K562 (cell line): ENCODE measurements at regions not wholly inside any gene's neighbourhood (a gene's known extent, or its start where the extent isn't known, plus 50 kb on each side); places are given as distances from the start of the nearest gene placed in this dataset.

Experiments used
- ATAC-seq: fragments of 200-7000 bp; cut with Tn5 transposase; 3 replicates; pipeline ENCODE4 v1.9.1; 2020; ENCODE audit warnings: moderate library complexity
- BruUV-seq: library from RNA; stranded (reverse); fragments of 400-500 nt; replicated peaks from 2 replicates; lab custom pipeline; 2021; lab: Mats Ljungman, UMichigan
- CTCF ChIA-PET: fragments of 300-600 bp; formaldehyde crosslinking; extraction: SDS; loops from one replicate; lab custom pipeline; 2021; ENCODE audit warnings: low intra/inter-chr PET ratio; lab: Yijun Ruan, JAX
- POLR2A ChIA-PET: fragments of 300-600, 350-650 bp; sonication (Branson Sonifier 250); formaldehyde crosslinking; extraction: SDS; loops from one replicate; lab custom pipeline; 2021; ENCODE audit warnings: antibody characterized with exemption, inconsistent platforms; lab: Yijun Ruan, JAX
- DNase-seq, 4 experiments: peaks; one replicate each; pipeline versions ENCODE4 v3.0.0 to v3.0.0-alpha.2; 2011 to 2018; ENCODE audit warnings: low spot score in 3 of 4, mixed read lengths in 3 of 4; ENCODE audit errors: extremely low read depth in 1 of 4
- FAIRE-seq: peaks from 2 replicates; lab custom pipeline; 2011; peaks lifted over from hg19 to GRCh38; lab: Jason Lieb, UNC
- H2AFZ ChIP-seq: 2 replicates; pipeline ENCODE4 v1.6.0; 2011; ENCODE audit warnings: low read depth, low read length, control low read depth, inconsistent platforms
- H3K27ac ChIP-seq: fragments of 200-600 bp; 3 replicates; pipeline ENCODE4 v1.8.0; 2011; ENCODE audit warnings: low read depth, mild to moderate bottlenecking, control low read depth, inconsistent platforms, low read length, moderate library complexity, mixed read lengths; ENCODE audit errors: extremely low read depth
- H3K27me3 ChIP-seq, 2 experiments: fragments of 300-600 bp in 1 of 2; 2 replicates in 1 of 2; 3 replicates in 1 of 2; pipeline versions ENCODE4 v1.6.0 to v1.8.0; 2011; ENCODE audit warnings: inconsistent platforms in 2 of 2, low read length in 2 of 2, mild to moderate bottlenecking in 1 of 2, mixed read lengths in 1 of 2, moderate library complexity in 1 of 2; ENCODE audit not compliant: control insufficient read depth in 2 of 2, insufficient read depth in 2 of 2
- H3K36me3 ChIP-seq: fragments of 300-600 bp; 3 replicates; pipeline ENCODE4 v1.8.0; 2011; ENCODE audit warnings: mild to moderate bottlenecking, low read length, inconsistent platforms; ENCODE audit not compliant: control insufficient read depth, insufficient read depth
- H3K4me1 ChIP-seq, 2 experiments: fragments of 200-600 bp in 1 of 2; replicated peaks in 1 of 2; 2 replicates in 1 of 2; 3 replicates in 1 of 2; pipeline versions ENCODE4 v1.5.1 to v1.8.0; 2011; ENCODE audit warnings: inconsistent platforms in 2 of 2, low read length in 2 of 2, mild to moderate bottlenecking in 1 of 2, mixed read lengths in 1 of 2, moderate library complexity in 1 of 2; ENCODE audit not compliant: control insufficient read depth in 2 of 2, insufficient read depth in 2 of 2
- H3K4me2 ChIP-seq: 2 replicates; pipeline ENCODE4 v1.6.1; 2011; ENCODE audit warnings: low read length, control low read depth, inconsistent platforms, mixed read lengths; ENCODE audit not compliant: insufficient read depth
- H3K4me3 ChIP-seq: fragments of 200-600 bp; sonication (generic), shearing (Covaris generic); 2 replicates; pipeline ENCODE4 v1.5.1; 2016; ENCODE audit warnings: control low read depth, inconsistent platforms
- H3K79me2 ChIP-seq: fragments of 200-600 bp; 3 replicates; pipeline ENCODE4 v1.8.0; 2011; ENCODE audit warnings: low read length, inconsistent platforms; ENCODE audit not compliant: control insufficient read depth, insufficient read depth
- H3K9ac ChIP-seq, 2 experiments: 2 replicates each; pipeline versions ENCODE4 v1.6.0 to v1.6.1; 2011; ENCODE audit warnings: low read depth in 2 of 2, low read length in 2 of 2, control low read depth in 1 of 2, inconsistent platforms in 1 of 2, mild to moderate bottlenecking in 1 of 2, mixed read lengths in 1 of 2; ENCODE audit not compliant: insufficient read depth in 1 of 2
- H3K9me1 ChIP-seq: one replicate; pipeline ENCODE4 v1.6.0; 2011; ENCODE audit warnings: inconsistent platforms, mild to moderate bottlenecking, low read length, moderate library complexity; ENCODE audit not compliant: control insufficient read depth, insufficient read depth
- H3K9me3 ChIP-seq: replicated peaks from 2 replicates; pipeline ENCODE4 v1.5.1; 2011; ENCODE audit warnings: low read depth, low read length, inconsistent platforms; ENCODE audit not compliant: control insufficient read depth, insufficient read depth
- H4K20me1 ChIP-seq: replicated peaks from 2 replicates; pipeline ENCODE4 v1.6.1; 2011; ENCODE audit warnings: low read length, inconsistent platforms, mixed read lengths; ENCODE audit not compliant: control insufficient read depth, insufficient read depth
- ATF7 ChIP-seq: fragments of 450-650 bp; IDR thresholded peaks from 2 replicates; pipeline ENCODE4 v1.7.1; 2014; ENCODE audit warnings: mild to moderate bottlenecking, moderate library complexity
- ESRRA ChIP-seq: fragments of 450-650 bp; IDR thresholded peaks from 2 replicates; pipeline ENCODE4 v1.6.1; 2014; ENCODE audit warnings: low read depth, mild to moderate bottlenecking, moderate library complexity, borderline replicate concordance
- IFI16 ChIP-seq: fragments of 250-450 bp; sonication (Bioruptor Pico); IDR thresholded peaks from 2 replicates; pipeline ENCODE4 v2.1.2; 2022; ENCODE audit warnings: mild to moderate bottlenecking, inconsistent platforms
- JUND ChIP-seq, 2 experiments: IDR thresholded peaks; 2 replicates in 1 of 2; 3 replicates in 1 of 2; pipeline ENCODE4 v1.6.1; 2011; ENCODE audit warnings: borderline replicate concordance in 2 of 2, low read depth in 2 of 2, low read length in 2 of 2, improper control_type of control experiment in 1 of 2, missing biosample characterization in 1 of 2, missing genetic modification characterization in 1 of 2, missing genetic modification reagents in 1 of 2
- L3MBTL2 ChIP-seq: fragments of 450-650 bp; IDR thresholded peaks from 2 replicates; pipeline ENCODE4 v1.6.1; 2016; ENCODE audit warnings: mild to moderate bottlenecking, moderate library complexity
- NCOR1 ChIP-seq: fragments of 450-650 bp; IDR thresholded peaks from 2 replicates; pipeline ENCODE4 v1.6.1; 2016; ENCODE audit warnings: mild to moderate bottlenecking, moderate library complexity
- POLR2A ChIP-seq: fragments of 450-650 bp; conservative IDR thresholded peaks from 2 replicates; pipeline ENCODE4 v1.6.1; 2016
- PTRF ChIP-seq: fragments of 450-650 bp; IDR thresholded peaks from 2 replicates; pipeline ENCODE4 v1.6.1; 2016; ENCODE audit warnings: mild to moderate bottlenecking, missing genetic modification characterization, missing compliant biosample characterization
- RCOR1 ChIP-seq, 2 experiments: IDR thresholded peaks; 2 replicates each; pipeline ENCODE4 v1.6.1; 2012; ENCODE audit warnings: low read depth in 2 of 2, low read length in 2 of 2, borderline replicate concordance in 1 of 2, improper control_type of control experiment in 1 of 2
- SAP30 ChIP-seq: fragments of 200-600 bp; sonication (generic); IDR thresholded peaks from 2 replicates; pipeline ENCODE4 v1.6.1; 2012; ENCODE audit warnings: borderline replicate concordance, low read depth, mild to moderate bottlenecking, moderate library complexity, low read length, control low read depth, inconsistent platforms; ENCODE audit not compliant: insufficient read depth, poor library complexity, severe bottlenecking
- STAT5A ChIP-seq: IDR thresholded peaks from 2 replicates; pipeline ENCODE4 v1.6.1; 2012; ENCODE audit warnings: low read length, inconsistent platforms, borderline replicate concordance
- TAF1 ChIP-seq: IDR thresholded peaks from 2 replicates; pipeline ENCODE4 v1.6.1; 2011; ENCODE audit warnings: mild to moderate bottlenecking, low read length, moderate library complexity; ENCODE audit not compliant: insufficient read depth, control insufficient read depth, severe bottlenecking; ENCODE audit errors: extremely low read depth
- U2AF1 ChIP-seq: fragments of 200-400 bp; formaldehyde crosslinking; optimal IDR thresholded peaks from 2 replicates; pipeline ENCODE3; 2017; ENCODE audit warnings: mild to moderate bottlenecking, low read depth, low read length, moderate library complexity
- XRCC4 ChIP-seq: IDR thresholded peaks from one replicate; pipeline ENCODE4 v1.6.1; 2011; ENCODE audit not compliant: insufficient read depth, insufficient read length; ENCODE audit errors: extremely low read depth
- YBX1 ChIP-seq: fragments of 450-650 bp; IDR thresholded peaks from 2 replicates; pipeline ENCODE4 v1.7.1; 2016; ENCODE audit warnings: mild to moderate bottlenecking
- ZBTB8A ChIP-seq: fragments of 450-650 bp; IDR thresholded peaks from 2 replicates; pipeline ENCODE4 v1.6.1; 2018; ENCODE audit warnings: mild to moderate bottlenecking, moderate library complexity; ENCODE audit not compliant: partially characterized antibody
- ZNF212 ChIP-seq: fragments of 450-650 bp; formaldehyde crosslinking; IDR thresholded peaks from 2 replicates; pipeline ENCODE4 v1.4.0; 2020; ENCODE audit warnings: mild to moderate bottlenecking
- ZNF263 ChIP-seq: sonication (generic); formaldehyde crosslinking; IDR thresholded peaks from 2 replicates; pipeline ENCODE4 v1.8.0; 2022; ENCODE audit warnings: mild to moderate bottlenecking, missing genetic modification reagents, borderline replicate concordance
- ZNF778 ChIP-seq: fragments of 450-650 bp; formaldehyde crosslinking; IDR thresholded peaks from 2 replicates; pipeline ENCODE4 v1.4.0; 2020; ENCODE audit warnings: mild to moderate bottlenecking, moderate library complexity
- WGBS: fragments of 100-300 bp; shearing (Covaris generic); methylation state at CpG from one replicate; pipeline ENCODE4 v1.1.6; 2016; ENCODE audit warnings: low coverage, mixed read lengths; ENCODE audit not compliant: insufficient coverage; ENCODE audit errors: missing lambda C conversion rate; 5-methylcytosine and 5-hydroxymethylcytosine counted together
- in situ Hi-C: fragments of 300-500 bp; cut with MboI; formaldehyde crosslinking; loops from 4 replicates; pipeline ENCODE4 v1.15.0; 2018; ENCODE audit warnings: inconsistent platforms, mixed read lengths
- intact Hi-C: fragments of 100-400 bp; cut with micrococcal nuclease; formaldehyde crosslinking; loops from 2 replicates; pipeline ENCODE4 v1.14.2; 2022
- TF ChIP-seq, protein P1 (sequence below): sonication (generic); formaldehyde crosslinking; IDR thresholded peaks from 2 replicates; pipeline ENCODE4 v1.4.0; 2020; ENCODE audit warnings: mild to moderate bottlenecking, missing genetic modification reagents

DNA sequence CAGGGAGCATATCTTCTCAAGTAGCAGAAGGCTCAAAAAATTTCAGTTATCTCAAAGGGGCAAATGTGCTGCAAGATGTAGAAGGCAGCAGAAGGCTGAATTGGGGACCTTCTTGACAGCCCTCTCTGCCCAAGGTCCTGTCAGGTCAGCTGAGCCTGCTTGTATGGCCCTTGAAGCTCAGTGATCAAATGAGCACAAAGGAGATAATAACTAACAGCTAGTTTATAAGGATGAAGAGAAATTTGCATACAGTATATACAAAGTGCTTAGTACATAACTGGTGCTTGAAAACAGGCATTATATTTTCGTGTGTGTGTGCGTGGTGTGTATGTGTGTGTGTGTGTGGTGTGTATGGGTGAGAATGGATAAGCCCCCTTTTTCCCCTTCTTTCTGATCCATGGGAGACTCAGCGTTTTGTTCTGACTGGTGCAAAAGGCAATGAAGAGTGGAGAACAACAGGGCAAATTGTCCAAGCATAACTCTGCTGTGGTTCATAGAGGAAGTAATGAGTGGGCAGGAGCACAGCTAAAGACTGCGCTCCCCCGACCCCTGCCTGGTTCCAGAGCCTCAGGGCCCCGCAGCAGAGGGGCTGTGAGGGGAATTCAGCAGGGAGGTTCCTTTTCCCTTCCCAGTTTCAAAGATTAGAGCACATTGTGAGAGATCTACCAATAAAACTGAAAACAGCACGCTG, 356.8 kb upstream of the NR2F2 start (continued):
- TF ChIP-seq TAF1: no peak
- no peak for TF ChIP-seq ZNF212 (CRISPR knock-in tag)
- TF ChIP-seq, all 486 proteins: peak for 0

DNA sequence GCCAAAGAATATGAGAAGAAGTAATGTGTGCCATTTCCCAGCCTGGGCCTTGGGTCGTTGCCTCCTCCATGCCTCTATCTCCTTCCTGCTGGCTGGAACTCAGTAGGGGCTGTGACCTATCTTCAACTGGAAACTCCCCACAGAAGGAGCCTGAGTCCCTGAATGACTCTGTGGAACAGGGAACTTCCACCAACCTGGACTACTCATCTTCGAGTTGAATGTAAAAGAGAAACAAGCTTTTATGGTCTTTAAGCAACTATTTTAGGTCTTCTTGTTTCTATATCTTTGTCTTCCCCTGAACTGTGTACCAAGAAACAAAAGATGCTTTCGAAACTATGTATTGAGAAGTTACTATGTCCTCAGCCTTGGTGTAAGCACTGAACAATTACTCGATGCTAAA, 355.3 kb upstream of the NR2F2 start:
- Histone ChIP-seq H3K27ac (no peak overlapping the region), H3K9me3 (no peaks in the 10 kb centered on the region; the same call in 1 of the 2 replicates), H3K4me1 (peaks cover 4 to 23% of the 10 kb centered on the region in 2 experiments; a peak in 3 of 5 replicates), H3K36me3 (no peaks in the 10 kb centered on the region), H2AFZ (peak overlapping the region; percentile 22; the same call in 1 of the 2 replicates), H4K20me1 (no peaks in the 10 kb centered on the region), H3K4me2 (no peak overlapping the region), H3K27me3 (no peaks in the 10 kb centered on the region), H3K4me3 (no peak overlapping the region)
- 34% methylated on average over 4 of the region's 4 CpGs for WGBS
- intact Hi-C loops (no loop called here), in situ Hi-C loops (no loop called here)
- POLR2A ChIA-PET: no interaction called here
- ATAC-seq (no peak), FAIRE-seq (no peak), DNase-seq (no peak)
- CTCF ChIA-PET: no interaction called here
- no peak for TF ChIP-seq ATF7
- no peak for TF ChIP-seq PTRF (tag)
- TF ChIP-seq ZNF263 (CRISPR knock-in tag): no peak
- TF ChIP-seq POLR2A: no peak
- TF ChIP-seq IFI16 (CRISPR knock-in tag): no peak
- no peak for TF ChIP-seq STAT5A
- TF ChIP-seq RCOR1 (IDR thresholded peaks at IDR 0.05; ENCODE audit: borderline replicate concordance in 1 of 2, low read depth in 2 of 2, low read length in 2 of 2): no peak
- TF ChIP-seq XRCC4: no peak
- TF ChIP-seq NCOR1: no peak
- TF ChIP-seq L3MBTL2: no peak
- no peak for TF ChIP-seq U2AF1
- no peak for TF ChIP-seq ESRRA
- TF ChIP-seq, protein P1, sequence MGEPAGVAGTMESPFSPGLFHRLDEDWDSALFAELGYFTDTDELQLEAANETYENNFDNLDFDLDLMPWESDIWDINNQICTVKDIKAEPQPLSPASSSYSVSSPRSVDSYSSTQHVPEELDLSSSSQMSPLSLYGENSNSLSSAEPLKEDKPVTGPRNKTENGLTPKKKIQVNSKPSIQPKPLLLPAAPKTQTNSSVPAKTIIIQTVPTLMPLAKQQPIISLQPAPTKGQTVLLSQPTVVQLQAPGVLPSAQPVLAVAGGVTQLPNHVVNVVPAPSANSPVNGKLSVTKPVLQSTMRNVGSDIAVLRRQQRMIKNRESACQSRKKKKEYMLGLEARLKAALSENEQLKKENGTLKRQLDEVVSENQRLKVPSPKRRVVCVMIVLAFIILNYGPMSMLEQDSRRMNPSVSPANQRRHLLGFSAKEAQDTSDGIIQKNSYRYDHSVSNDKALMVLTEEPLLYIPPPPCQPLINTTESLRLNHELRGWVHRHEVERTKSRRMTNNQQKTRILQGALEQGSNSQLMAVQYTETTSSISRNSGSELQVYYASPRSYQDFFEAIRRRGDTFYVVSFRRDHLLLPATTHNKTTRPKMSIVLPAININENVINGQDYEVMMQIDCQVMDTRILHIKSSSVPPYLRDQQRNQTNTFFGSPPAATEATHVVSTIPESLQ (CRISPR knock-in tag): no peak
- TF ChIP-seq JUND (IDR thresholded peaks at IDR 0.05; ENCODE audit: borderline replicate concordance, low read depth, low read length): no peak
- no peak for TF ChIP-seq JUND (tag; IDR thresholded peaks at IDR 0.05; ENCODE audit: borderline replicate concordance, low read depth, low read length)
- no peak for TF ChIP-seq YBX1
- TF ChIP-seq ZBTB8A: no peak
- TF ChIP-seq ZNF778 (CRISPR knock-in tag): no peak
- TF ChIP-seq SAP30: no peak
- TF ChIP-seq, all 486 proteins: peak for 0
- Histone ChIP-seq H3K79me2 (no peaks in the 10 kb centered on the region), H3K9me1 (peaks cover 3% of the 10 kb centered on the region), H3K9ac (no peak overlapping the region)
- BruUV-seq: no TSS peak
